ENCODE measurements at regions not wholly inside any gene's neighbourhood (a gene's known extent, or its start where the extent isn't known, plus 50 kb on each side); places are given as distances from the start of the nearest gene placed in this dataset.

GRCh38 chr5:168085261-168086031 lies 206.0 kb upstream of the WWC1 start:
- no peaks in the 10 kb centered on the region for H3K27me3 ChIP-seq
- H3K36me3 ChIP-seq (replicated peaks in 1 of 2; ENCODE audit: insufficient read depth in 1 of 2, low read depth in 2 of 2): no peaks in the 10 kb centered on the region
- DNase-seq (no peak), ATAC-seq (no peak)
- TF ChIP-seq POLR2A (IDR thresholded peaks at IDR 0.05) (no peak), CTCF (IDR thresholded peaks at IDR 0.05) (no peak)
- H3K4me3 ChIP-seq: no peak overlapping the region
- peaks cover 8% of the 10 kb centered on the region for H3K4me1 ChIP-seq
- H3K27ac ChIP-seq: no peak overlapping the region
- 58 to 68% methylated on average over 9 of the region's 9 CpGs for WGBS, 2 donors
- intact Hi-C loops (cut with DNase I): no loop called here
- H3K9me3 ChIP-seq: no peaks in the 10 kb centered on the region

- ATAC-seq (peak; percentile 71), DNase-seq (peak in 3 of 4 donors; percentile 28 to 42 (median 32))
- Histone ChIP-seq H3K9me3 (no peaks in the 10 kb centered on the region), H3K36me3 (replicated peaks in 1 of 2; ENCODE audit: insufficient read depth in 1 of 2, low read depth in 2 of 2) (no peaks in the 10 kb centered on the region), H3K4me1 (peaks cover 8% of the 10 kb centered on the region), H3K27me3 (no peaks in the 10 kb centered on the region), H3K4me3 (no peak overlapping the region), H3K27ac (no peak overlapping the region)
- TF ChIP-seq POLR2A (IDR thresholded peaks at IDR 0.05) (no peak), CTCF (IDR thresholded peaks at IDR 0.05) (peak in 3 of 7 experiments; percentile 32 to 38 (median 38))
- WGBS, 2 donors: 16 to 25% methylated on average over 11 of the region's 11 CpGs
- intact Hi-C loops (cut with DNase I): no loop called here
These were observed 205.3 kb upstream of the WWC1 start for GRCh38 chr5:168086104-168086610.

- no peak for DNase-seq
- no peak overlapping the region for H3K27ac ChIP-seq
- 61 to 63% methylated on average over 2 of the region's 2 CpGs for WGBS, 2 donors
- H3K9me3 ChIP-seq: no peaks in the 10 kb centered on the region
- no peaks in the 10 kb centered on the region for H3K36me3 ChIP-seq (replicated peaks in 1 of 2; ENCODE audit: insufficient read depth in 1 of 2, low read depth in 2 of 2)
- TF ChIP-seq CTCF (IDR thresholded peaks at IDR 0.05): no peak
- no peak for TF ChIP-seq POLR2A (IDR thresholded peaks at IDR 0.05)
- H3K4me1 ChIP-seq: peaks cover 8% of the 10 kb centered on the region
- intact Hi-C loops (cut with DNase I): no loop called here
- ATAC-seq: no peak
- H3K27me3 ChIP-seq: no peaks in the 10 kb centered on the region
- no peak overlapping the region for H3K4me3 ChIP-seq
These were observed 204.7 kb upstream of the WWC1 start for GRCh38 chr5:168086746-168087145.

GRCh38 chr5:168088410-168089173 lies 202.9 kb upstream of the WWC1 start:
- H3K9me3 ChIP-seq: no peaks in the 10 kb centered on the region
- 72 to 82% methylated on average over 13 of the region's 13 CpGs for WGBS, 2 donors
- ATAC-seq (no peak), DNase-seq (no peak)
- intact Hi-C loops (cut with DNase I): no loop called here
- H3K27ac ChIP-seq: no peak overlapping the region
- H3K4me3 ChIP-seq: no peak overlapping the region
- H3K27me3 ChIP-seq: no peaks in the 10 kb centered on the region
- H3K4me1 ChIP-seq: peaks cover 8% of the 10 kb centered on the region
- TF ChIP-seq CTCF (IDR thresholded peaks at IDR 0.05): no peak
- TF ChIP-seq POLR2A (IDR thresholded peaks at IDR 0.05): no peak
- no peaks in the 10 kb centered on the region for H3K36me3 ChIP-seq (replicated peaks in 1 of 2; ENCODE audit: insufficient read depth in 1 of 2, low read depth in 2 of 2)
